GM10248 (cell line): ENCODE measurements at regions not wholly inside any gene's neighbourhood (a gene's known extent, or its start where the extent isn't known, plus 50 kb on each side); places are given as distances from the start of the nearest gene placed in this dataset.
"Not testable (repeated sequence)": the region's sequence is repeated elsewhere in the genome, so short reads cannot be mapped to it uniquely, and the experiment has no call there.

ENCODE experiments used
- CTCF ChIA-PET: fragments of 300-600 bp; sonication (Branson Sonifier 250); formaldehyde crosslinking; extraction: SDS; loops from one replicate; lab custom pipeline; 2021; ENCODE audit warnings: antibody characterized with exemption; lab: Yijun Ruan, JAX
- POLR2A ChIA-PET: fragments of 350-650 bp; sonication (Branson Sonifier 250); formaldehyde crosslinking; extraction: SDS; loops from one replicate; lab custom pipeline; 2020; ENCODE audit warnings: antibody characterized with exemption; lab: Yijun Ruan, JAX
- DNase-seq: peaks from one replicate; pipeline ENCODE4 v3.0.0; 2012; ENCODE audit errors: extremely low spot score
- TF ChIP-seq, protein P1 (sequence below): IDR thresholded peaks from 2 replicates; pipeline ENCODE4 v1.5.1; 2012; ENCODE audit warnings: mild to moderate bottlenecking, low read depth; ENCODE audit errors: extremely low read depth, missing control alignments, control extremely low read depth

DNA sequence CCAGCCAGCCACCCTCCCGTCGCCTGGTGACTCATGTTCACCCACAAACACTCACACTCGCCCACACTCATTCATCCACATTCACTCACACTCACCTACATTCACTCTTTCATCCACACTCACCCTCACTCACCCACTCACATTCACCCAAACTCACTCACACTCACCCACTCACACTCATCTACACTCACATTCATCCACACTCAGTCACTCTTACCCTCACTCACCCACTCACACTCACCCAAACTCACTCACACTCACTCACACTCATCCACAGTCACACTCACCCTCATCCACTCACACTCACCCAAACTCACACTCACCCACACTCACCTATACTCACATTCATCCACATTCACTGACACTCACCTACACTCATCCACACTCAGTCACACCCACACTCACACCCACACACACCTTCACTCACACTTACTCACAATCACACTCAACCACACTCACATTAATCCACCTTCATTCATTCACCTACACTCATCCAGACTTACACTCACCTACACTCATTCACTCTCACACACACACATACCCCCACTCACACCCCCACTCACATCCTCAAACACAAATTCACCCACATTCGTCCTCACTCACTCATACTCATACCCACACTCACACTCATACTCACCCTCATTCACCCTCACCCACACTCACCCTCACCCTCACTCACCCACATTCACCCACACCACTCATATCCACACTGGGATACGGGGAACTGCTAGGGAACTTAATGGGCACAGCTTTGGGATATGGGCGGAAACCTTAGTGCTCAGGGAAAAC lies 2221.6 kb upstream of the AGA start:
- no peak for DNase-seq
- ChIA-PET CTCF (no interaction called here), POLR2A (no interaction called here)
- TF ChIP-seq, protein P1, sequence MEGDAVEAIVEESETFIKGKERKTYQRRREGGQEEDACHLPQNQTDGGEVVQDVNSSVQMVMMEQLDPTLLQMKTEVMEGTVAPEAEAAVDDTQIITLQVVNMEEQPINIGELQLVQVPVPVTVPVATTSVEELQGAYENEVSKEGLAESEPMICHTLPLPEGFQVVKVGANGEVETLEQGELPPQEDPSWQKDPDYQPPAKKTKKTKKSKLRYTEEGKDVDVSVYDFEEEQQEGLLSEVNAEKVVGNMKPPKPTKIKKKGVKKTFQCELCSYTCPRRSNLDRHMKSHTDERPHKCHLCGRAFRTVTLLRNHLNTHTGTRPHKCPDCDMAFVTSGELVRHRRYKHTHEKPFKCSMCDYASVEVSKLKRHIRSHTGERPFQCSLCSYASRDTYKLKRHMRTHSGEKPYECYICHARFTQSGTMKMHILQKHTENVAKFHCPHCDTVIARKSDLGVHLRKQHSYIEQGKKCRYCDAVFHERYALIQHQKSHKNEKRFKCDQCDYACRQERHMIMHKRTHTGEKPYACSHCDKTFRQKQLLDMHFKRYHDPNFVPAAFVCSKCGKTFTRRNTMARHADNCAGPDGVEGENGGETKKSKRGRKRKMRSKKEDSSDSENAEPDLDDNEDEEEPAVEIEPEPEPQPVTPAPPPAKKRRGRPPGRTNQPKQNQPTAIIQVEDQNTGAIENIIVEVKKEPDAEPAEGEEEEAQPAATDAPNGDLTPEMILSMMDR: no peak

DNA sequence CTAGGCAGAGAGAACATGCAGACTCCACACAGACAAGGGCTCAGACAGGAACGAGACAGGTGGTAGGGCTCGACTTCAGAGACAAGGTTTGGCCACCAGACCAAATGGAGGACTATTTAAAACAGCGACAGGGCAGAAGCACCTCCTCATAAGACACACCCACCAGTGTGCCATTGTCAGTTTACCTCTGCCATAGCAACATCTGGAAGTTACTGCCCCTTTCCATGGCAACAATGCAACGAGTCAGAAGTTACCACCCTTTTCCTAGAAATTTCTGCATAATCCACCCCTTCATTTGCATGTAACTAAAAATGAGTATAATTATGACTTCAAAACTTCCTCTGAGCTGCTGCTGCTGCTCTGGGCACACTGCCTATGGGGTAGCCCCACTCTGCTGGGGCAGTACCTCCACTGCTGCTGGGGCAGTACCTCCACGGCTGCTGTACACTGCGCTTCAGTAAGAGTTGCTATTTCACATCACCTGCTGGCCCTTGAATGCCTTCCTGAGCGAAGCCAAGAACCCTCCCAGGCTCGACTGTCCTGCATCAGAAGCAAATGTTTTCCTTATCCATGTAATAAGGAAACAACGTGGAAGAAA lies 2222.3 kb upstream of the AGA start:
- CTCF ChIA-PET: no interaction called here
- no peak for DNase-seq
- POLR2A ChIA-PET: no interaction called here
- TF ChIP-seq, protein P1: no peak

DNA sequence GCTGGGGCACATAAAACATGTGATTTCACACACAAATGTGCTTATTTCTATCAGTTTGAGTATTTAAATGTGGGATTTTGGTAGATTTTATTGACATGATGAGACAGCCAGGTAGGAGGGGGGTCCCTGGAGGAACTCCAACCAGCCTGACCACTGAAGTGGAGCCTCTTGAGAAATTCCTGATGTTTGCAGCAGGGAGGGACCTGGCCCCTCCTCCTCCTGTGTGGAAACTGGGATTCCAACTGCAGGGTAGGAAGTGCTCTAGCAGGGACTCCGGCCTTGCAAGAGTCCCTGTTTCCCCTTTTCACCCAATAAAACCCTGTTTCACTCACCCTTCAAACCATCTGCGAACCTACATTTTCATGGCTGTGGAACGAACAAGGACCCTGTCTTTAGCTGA lies 2224.0 kb upstream of the AGA start:
- no peak for DNase-seq
- ChIA-PET POLR2A (no interaction called here), CTCF (no interaction called here)
- TF ChIP-seq, protein P1: no peak

DNA sequence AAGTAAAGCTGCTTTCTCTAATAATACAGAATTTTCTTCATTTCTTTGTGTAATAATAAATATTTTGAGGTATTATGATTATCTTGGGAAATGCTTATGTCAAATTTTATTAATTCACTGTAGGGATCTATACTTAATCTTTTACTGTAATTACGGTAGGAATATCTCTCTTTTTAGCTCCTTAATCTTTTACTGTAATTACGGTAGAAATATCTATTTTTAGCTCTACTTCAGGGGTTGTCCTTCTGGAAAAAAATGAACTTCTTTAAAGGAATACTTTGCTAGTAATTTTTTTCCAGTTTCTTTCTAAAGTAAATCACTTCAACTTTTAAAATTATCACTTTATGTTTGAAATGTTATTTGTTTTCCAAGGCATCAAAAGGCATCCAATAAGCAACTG lies 2229.4 kb upstream of the AGA start:
- ChIA-PET CTCF (no interaction called here), POLR2A (no interaction called here)
- DNase-seq: no peak
- TF ChIP-seq, protein P1: no peak

DNA sequence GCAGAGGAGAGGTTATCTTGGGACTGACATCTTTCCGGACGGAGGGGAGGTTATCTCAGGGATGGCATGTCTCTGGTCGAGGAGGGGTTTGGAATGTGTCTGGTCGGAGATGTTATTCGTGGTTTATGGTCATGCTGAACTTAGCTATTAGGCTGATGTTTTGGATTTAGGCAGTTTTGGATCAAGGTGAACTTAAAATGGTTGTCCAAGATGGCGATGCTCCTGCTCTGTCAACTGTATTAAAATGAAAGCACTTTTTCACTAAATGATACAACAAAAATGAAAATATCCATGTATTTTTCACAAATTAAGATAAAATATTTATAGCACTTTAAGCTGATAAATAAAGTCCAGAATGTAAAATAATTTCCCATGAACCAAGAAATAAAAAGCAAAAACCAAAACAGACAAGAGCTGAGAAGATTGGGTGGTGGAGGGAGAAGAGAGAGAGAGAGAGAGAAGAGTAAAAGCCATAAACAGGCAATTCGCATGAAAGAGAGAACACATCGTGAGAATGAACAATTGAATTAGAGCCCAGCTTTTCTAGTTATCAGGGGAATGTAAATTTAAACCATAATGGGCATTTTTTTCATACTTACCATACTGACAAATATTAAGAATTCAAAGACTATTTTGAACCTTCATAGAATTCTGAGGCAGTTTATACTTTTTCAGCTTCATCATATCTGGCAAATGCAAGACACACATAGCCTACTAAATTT lies 2236.0 kb upstream of the AGA start:
- POLR2A ChIA-PET: no interaction called here
- TF ChIP-seq, protein P1: no peak
- CTCF ChIA-PET: no interaction called here
- DNase-seq: no peak

DNA sequence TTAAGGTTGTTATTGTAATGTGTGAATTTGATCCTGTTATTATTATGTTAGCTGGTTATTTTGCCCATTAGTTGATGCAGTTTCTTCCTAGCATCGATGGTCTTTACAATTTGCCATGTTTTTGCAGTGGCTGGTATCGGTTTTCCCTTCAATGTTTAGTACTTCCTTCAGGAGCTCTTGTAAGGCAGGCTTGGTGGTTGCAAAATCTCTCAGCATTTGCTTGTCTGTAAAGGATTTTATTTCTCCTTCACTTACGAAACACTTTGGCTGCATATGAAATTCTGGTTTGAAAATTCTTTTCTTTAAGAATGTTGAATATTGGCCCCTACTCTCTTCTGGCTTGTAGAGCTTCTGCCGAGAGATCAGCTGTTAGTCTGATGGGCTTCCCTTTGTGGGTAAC lies 2241.4 kb upstream of the AGA start:
- CTCF ChIA-PET: interaction anchor here (1.1 kb wide), 1 partner anchor 10 kb away, joined by 3 read pairs; no protein-coding TSS in a partner anchor
- DNase-seq, POLR2A ChIA-PET: not testable (repeated sequence)

DNA sequence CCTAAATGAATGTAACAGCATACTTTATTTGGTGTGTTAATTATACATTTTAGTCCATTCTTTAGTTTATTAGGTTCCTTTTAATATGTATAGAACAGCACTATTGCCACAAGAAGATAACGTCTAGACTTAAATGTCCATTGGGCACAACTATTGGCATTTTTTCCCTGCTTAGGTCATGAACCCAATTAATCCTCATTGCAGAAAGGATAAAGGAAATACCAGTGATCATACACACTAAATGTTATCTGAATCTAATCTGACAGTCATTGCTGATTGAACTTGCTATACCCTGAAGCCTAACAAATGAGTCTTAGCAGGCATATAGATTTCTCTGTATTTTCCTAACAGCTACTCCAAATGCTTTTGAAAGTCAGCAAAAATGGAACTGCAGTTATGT lies 2250.0 kb upstream of the AGA start:
- no peak for DNase-seq
- ChIA-PET CTCF (no interaction called here), POLR2A (no interaction called here)
- TF ChIP-seq, protein P1: no peak
